Calu3 (cell line): ENCODE measurements at regions not wholly inside any gene's neighbourhood (a gene's known extent, or its start where the extent isn't known, plus 50 kb on each side); places are given as distances from the start of the nearest gene placed in this dataset.
A peak's percentile ranks its signal among the peaks of the same experiment; 100 is the strongest.

ENCODE experiments used
- BruUV-seq: library from RNA; stranded (reverse); fragments of 400-500 nt; replicated peaks from 2 replicates; lab custom pipeline; 2021; lab: Mats Ljungman, UMichigan
- CTCF ChIA-PET: fragments of 300-600 bp; sonication (Branson Sonifier 250); formaldehyde crosslinking; loops from one replicate; lab custom pipeline; 2022; ENCODE audit warnings: antibody characterized with exemption; lab: Charles Lee
- DNase-seq: peaks from one replicate; pipeline ENCODE4 v3.0.0; 2022
- H3K27ac Mint-ChIP-seq: one replicate; pipeline ENCODE4 v1.8.0; 2022; ENCODE audit warnings: mixed read lengths; ENCODE audit not compliant: unreplicated experiment
- H3K27me3 Mint-ChIP-seq: one replicate; pipeline ENCODE4 v1.8.0; 2022; ENCODE audit warnings: mixed read lengths; ENCODE audit not compliant: unreplicated experiment
- H3K36me3 Mint-ChIP-seq: one replicate; pipeline ENCODE4 v1.8.0; 2022; ENCODE audit warnings: mild to moderate bottlenecking, moderate library complexity, mixed read lengths; ENCODE audit not compliant: insufficient read depth, unreplicated experiment
- H3K4me1 Mint-ChIP-seq: one replicate; pipeline ENCODE4 v1.8.0; 2022; ENCODE audit warnings: mild to moderate bottlenecking, low read depth, mixed read lengths; ENCODE audit not compliant: unreplicated experiment
- H3K4me3 Mint-ChIP-seq: one replicate; pipeline ENCODE4 v1.8.0; 2022; ENCODE audit warnings: mild to moderate bottlenecking, low read depth, moderate library complexity, mixed read lengths; ENCODE audit not compliant: unreplicated experiment
- H3K9me3 Mint-ChIP-seq: one replicate; pipeline ENCODE4 v1.8.0; 2022; ENCODE audit warnings: low read depth, mixed read lengths; ENCODE audit not compliant: unreplicated experiment
- CTCF ChIP-seq: fragments of 200-600 bp; IDR thresholded peaks from one replicate; pipeline ENCODE4 v1.8.0; 2022; ENCODE audit warnings: antibody characterized with exemption; ENCODE audit not compliant: unreplicated experiment
- intact Hi-C: fragments of 100-400 bp; cut with micrococcal nuclease; formaldehyde crosslinking; loops from one replicate; pipeline ENCODE4 v1.10.0; 2022; ENCODE audit not compliant: unreplicated experiment

- Mint-ChIP-seq H3K9me3 (peaks cover 2% of the 10 kb centered on the region), H3K36me3 (no peaks in the 10 kb centered on the region), H3K27ac (no peak overlapping the region), H3K27me3 (no peaks in the 10 kb centered on the region), H3K4me1 (no peaks in the 10 kb centered on the region), H3K4me3 (no peak overlapping the region)
- intact Hi-C loops: no loop called here
- peak; percentile 2 for DNase-seq
- BruUV-seq: no TSS peak
- CTCF ChIA-PET: no interaction called here
- no peak for TF ChIP-seq CTCF
These were observed 90.8 kb downstream of the DSEL start for GRCh38 chr18:67425672-67426071.

GRCh38 chr18:67421651-67422050 is 94.9 kb downstream of the DSEL start:
- intact Hi-C loops: no loop called here
- Mint-ChIP-seq H3K36me3 (no peaks in the 10 kb centered on the region), H3K27me3 (no peaks in the 10 kb centered on the region), H3K4me1 (no peaks in the 10 kb centered on the region), H3K9me3 (peaks cover 2% of the 10 kb centered on the region), H3K27ac (no peak overlapping the region), H3K4me3 (no peak overlapping the region)
- BruUV-seq: no TSS peak
- CTCF ChIA-PET: interaction anchor here (0.7 kb wide), 1 partner anchor 1173 kb away, joined by 4 read pairs; no protein-coding TSS in a partner anchor
- no peak for DNase-seq
- no peak for TF ChIP-seq CTCF

GRCh38 chr18:67417864-67418523 is 98.5 kb downstream of the DSEL start:
- DNase-seq: peak; percentile 21
- no peaks in the 10 kb centered on the region for H3K4me1 Mint-ChIP-seq
- H3K9me3 Mint-ChIP-seq: no peaks in the 10 kb centered on the region
- intact Hi-C loops: no loop called here
- H3K36me3 Mint-ChIP-seq: no peaks in the 10 kb centered on the region
- H3K4me3 Mint-ChIP-seq: peak overlapping the region; percentile 39
- BruUV-seq: no TSS peak
- H3K27me3 Mint-ChIP-seq: no peaks in the 10 kb centered on the region
- H3K27ac Mint-ChIP-seq: peak overlapping the region; percentile 27
- CTCF ChIA-PET: interaction anchor here (0.7 kb wide), 2 partner anchors 174 to 1523 kb away, joined by 3 to 8 read pairs; no protein-coding TSS in a partner anchor
- no peak for TF ChIP-seq CTCF

GRCh38 chr18:67411116-67411515 is 105.4 kb downstream of the DSEL start:
- no peak overlapping the region for H3K4me3 Mint-ChIP-seq
- CTCF ChIA-PET: no interaction called here
- H3K36me3 Mint-ChIP-seq: no peaks in the 10 kb centered on the region
- TF ChIP-seq CTCF: no peak
- no TSS peak for BruUV-seq
- intact Hi-C loops: no loop called here
- DNase-seq: no peak
- H3K9me3 Mint-ChIP-seq: no peaks in the 10 kb centered on the region
- no peaks in the 10 kb centered on the region for H3K4me1 Mint-ChIP-seq
- no peaks in the 10 kb centered on the region for H3K27me3 Mint-ChIP-seq
- no peak overlapping the region for H3K27ac Mint-ChIP-seq
